ENCODE measurements at regions not wholly inside any gene's neighbourhood (a gene's known extent, or its start where the extent isn't known, plus 50 kb on each side); places are given as distances from the start of the nearest gene placed in this dataset.

DNA sequence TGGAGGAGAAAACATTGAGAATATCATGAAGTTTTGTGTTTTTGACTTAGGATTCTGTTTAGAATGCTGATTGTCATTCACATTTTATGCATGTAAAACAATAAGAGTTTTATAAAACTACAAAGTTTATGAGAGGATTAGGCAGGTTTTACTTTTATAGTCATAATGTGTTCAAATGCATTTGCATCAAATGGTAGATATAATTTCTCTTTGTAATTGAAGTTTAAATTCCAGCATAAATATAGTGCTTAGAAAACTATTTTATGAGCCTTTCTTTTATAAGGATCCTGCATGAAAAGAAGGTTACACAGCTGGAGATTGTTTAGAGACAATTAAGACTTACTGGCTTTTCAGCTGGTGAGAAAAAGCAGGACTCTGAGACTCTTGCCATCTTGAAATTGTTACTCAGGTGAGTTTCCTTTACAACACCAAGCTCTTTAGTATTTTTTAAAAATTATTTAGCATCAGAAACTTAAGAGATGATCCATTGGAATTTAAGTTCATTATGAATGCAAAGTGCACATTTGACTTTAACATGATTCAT, 157.1 kb upstream of the MAN1A1 start:
- ATAC-seq, result no peak
- H3K4me1 ChIP-seq, result no peaks in the 10 kb centered on the region

GRCh38 chr6:119501798-119502483, 152.4 kb upstream of the MAN1A1 start:
- no peak for DNase-seq
- H3K27ac ChIP-seq, result no peak overlapping the region
- intact Hi-C loops (cut with DNase I), result no loop called here
- no peaks in the 10 kb centered on the region for H3K27me3 ChIP-seq
- no peaks in the 10 kb centered on the region for H3K36me3 ChIP-seq
- TF ChIP-seq, protein P1, sequence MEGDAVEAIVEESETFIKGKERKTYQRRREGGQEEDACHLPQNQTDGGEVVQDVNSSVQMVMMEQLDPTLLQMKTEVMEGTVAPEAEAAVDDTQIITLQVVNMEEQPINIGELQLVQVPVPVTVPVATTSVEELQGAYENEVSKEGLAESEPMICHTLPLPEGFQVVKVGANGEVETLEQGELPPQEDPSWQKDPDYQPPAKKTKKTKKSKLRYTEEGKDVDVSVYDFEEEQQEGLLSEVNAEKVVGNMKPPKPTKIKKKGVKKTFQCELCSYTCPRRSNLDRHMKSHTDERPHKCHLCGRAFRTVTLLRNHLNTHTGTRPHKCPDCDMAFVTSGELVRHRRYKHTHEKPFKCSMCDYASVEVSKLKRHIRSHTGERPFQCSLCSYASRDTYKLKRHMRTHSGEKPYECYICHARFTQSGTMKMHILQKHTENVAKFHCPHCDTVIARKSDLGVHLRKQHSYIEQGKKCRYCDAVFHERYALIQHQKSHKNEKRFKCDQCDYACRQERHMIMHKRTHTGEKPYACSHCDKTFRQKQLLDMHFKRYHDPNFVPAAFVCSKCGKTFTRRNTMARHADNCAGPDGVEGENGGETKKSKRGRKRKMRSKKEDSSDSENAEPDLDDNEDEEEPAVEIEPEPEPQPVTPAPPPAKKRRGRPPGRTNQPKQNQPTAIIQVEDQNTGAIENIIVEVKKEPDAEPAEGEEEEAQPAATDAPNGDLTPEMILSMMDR (IDR thresholded peaks at IDR 0.05), result no peak
- no peak for ATAC-seq
- H3K4me3 ChIP-seq, result no peak overlapping the region
- no peaks in the 10 kb centered on the region for H3K4me1 ChIP-seq
- H3K9me3 ChIP-seq, result no peaks in the 10 kb centered on the region

More for the DNA sequence above, 157.1 kb upstream of the MAN1A1 start:
- Histone ChIP-seq H3K27ac (no peak overlapping the region), H3K9me3 (no peaks in the 10 kb centered on the region), H3K27me3 (no peaks in the 10 kb centered on the region), H3K4me3 (no peak overlapping the region), H3K36me3 (no peaks in the 10 kb centered on the region)
- no peak for DNase-seq
- TF ChIP-seq, protein P1 (IDR thresholded peaks at IDR 0.05), result no peak
- intact Hi-C loops (cut with DNase I), result no loop called here

DNA sequence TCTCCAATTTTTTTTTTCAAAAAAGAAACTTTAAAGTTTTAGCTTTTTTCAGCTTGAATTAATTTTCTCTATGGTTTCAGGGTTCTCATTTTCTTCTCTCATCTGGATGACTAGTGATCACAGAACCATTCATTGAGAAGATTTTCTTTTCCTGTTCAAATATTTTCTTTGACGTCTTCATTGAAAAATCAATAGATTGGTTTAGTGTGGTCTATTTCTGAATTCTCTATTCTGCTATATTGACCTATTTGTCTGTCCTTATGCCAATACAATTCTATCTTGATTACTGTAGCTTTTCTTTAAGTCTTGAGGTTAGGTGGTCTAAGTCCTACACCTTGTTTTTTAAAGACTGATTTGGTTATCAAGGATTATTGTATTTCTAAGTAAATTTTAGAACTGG, 150.2 kb upstream of the MAN1A1 start:
- H3K36me3 ChIP-seq, result no peaks in the 10 kb centered on the region
- no peaks in the 10 kb centered on the region for H3K4me1 ChIP-seq
- intact Hi-C loops (cut with DNase I), result no loop called here
- H3K9me3 ChIP-seq, result no peaks in the 10 kb centered on the region
- ATAC-seq (no peak), DNase-seq (no peak)
- TF ChIP-seq, protein P1 (IDR thresholded peaks at IDR 0.05), result no peak
- H3K27ac ChIP-seq, result no peak overlapping the region
- no peak overlapping the region for H3K4me3 ChIP-seq
- H3K27me3 ChIP-seq, result no peaks in the 10 kb centered on the region

DNA sequence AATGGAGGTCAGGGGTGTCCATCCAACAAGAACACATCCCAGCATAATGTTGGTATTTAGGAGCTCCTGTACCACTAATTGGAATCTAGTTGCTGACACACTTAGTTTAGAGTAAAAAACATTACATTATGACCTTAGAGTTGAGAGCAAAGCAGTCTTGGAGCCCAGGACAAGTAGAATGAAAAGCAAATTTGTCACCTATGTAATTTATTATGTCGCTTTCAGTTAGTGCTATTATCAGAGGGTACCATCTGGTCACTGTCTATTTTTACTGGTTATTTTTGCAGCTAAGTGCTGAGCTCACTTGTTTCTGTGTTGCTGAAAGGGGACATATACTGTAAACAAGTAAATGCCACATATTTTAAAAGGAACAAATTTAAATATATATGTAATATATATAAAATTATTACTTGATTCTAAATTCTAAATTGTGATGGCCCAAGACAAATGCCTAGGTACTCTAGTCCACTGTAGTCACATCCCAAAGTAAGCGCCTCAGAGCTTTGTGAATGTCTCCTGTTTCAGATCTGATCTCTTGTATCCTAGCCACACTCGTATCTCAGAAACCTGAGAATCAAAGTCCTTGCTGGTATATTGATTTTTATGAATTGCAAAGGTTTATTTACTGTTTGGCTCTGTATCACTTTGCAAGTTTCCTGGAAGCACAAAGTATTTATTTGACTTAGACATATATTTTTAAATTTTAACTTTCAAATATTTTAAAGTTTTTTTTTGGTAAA, 148.6 kb upstream of the MAN1A1 start:
- ATAC-seq (no peak), DNase-seq (no peak)
- no peaks in the 10 kb centered on the region for H3K36me3 ChIP-seq
- intact Hi-C loops (cut with DNase I), result no loop called here
- H3K27ac ChIP-seq, result no peak overlapping the region
- H3K4me1 ChIP-seq, result no peaks in the 10 kb centered on the region
- no peak overlapping the region for H3K4me3 ChIP-seq
- H3K9me3 ChIP-seq, result no peaks in the 10 kb centered on the region
- TF ChIP-seq, protein P1 (IDR thresholded peaks at IDR 0.05), result no peak
- no peaks in the 10 kb centered on the region for H3K27me3 ChIP-seq

GRCh38 chr6:119495230-119495683, 145.7 kb upstream of the MAN1A1 start:
- H3K4me1 ChIP-seq, result no peaks in the 10 kb centered on the region
- no peaks in the 10 kb centered on the region for H3K36me3 ChIP-seq
- ATAC-seq, result no peak
- no peaks in the 10 kb centered on the region for H3K9me3 ChIP-seq
- no peaks in the 10 kb centered on the region for H3K27me3 ChIP-seq
- H3K27ac ChIP-seq, result no peak overlapping the region
- intact Hi-C loops (cut with DNase I), result no loop called here
- no peak for DNase-seq
- no peak overlapping the region for H3K4me3 ChIP-seq
- TF ChIP-seq, protein P1 (IDR thresholded peaks at IDR 0.05), result no peak

Measured in upper lobe of right lung (tissue), 1 donor.